ENCODE measurements at regions not wholly inside any gene's neighbourhood (a gene's known extent, or its start where the extent isn't known, plus 50 kb on each side); places are given as distances from the start of the nearest gene placed in this dataset.

GRCh38 chr7:120186688-120187087 lies 86.3 kb upstream of the KCND2 start:
- TF ChIP-seq, protein P1, sequence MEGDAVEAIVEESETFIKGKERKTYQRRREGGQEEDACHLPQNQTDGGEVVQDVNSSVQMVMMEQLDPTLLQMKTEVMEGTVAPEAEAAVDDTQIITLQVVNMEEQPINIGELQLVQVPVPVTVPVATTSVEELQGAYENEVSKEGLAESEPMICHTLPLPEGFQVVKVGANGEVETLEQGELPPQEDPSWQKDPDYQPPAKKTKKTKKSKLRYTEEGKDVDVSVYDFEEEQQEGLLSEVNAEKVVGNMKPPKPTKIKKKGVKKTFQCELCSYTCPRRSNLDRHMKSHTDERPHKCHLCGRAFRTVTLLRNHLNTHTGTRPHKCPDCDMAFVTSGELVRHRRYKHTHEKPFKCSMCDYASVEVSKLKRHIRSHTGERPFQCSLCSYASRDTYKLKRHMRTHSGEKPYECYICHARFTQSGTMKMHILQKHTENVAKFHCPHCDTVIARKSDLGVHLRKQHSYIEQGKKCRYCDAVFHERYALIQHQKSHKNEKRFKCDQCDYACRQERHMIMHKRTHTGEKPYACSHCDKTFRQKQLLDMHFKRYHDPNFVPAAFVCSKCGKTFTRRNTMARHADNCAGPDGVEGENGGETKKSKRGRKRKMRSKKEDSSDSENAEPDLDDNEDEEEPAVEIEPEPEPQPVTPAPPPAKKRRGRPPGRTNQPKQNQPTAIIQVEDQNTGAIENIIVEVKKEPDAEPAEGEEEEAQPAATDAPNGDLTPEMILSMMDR (conservative IDR thresholded peaks at IDR 0.05): no peak
- no peak for TF ChIP-seq EZH2 (IDR thresholded peaks at IDR 0.05; ENCODE audit: low read depth)
